Neutrophil (primary cell): ENCODE measurements at regions not wholly inside any gene's neighbourhood (a gene's known extent, or its start where the extent isn't known, plus 50 kb on each side); places are given as distances from the start of the nearest gene placed in this dataset.

Experiments
- H3K27ac ChIP-seq: fragments of 200-600 bp; sonication (generic); 2 replicates; pipeline ENCODE4 v1.5.1; 2016; ENCODE audit warnings: mild to moderate bottlenecking, moderate library complexity
- H3K27me3 ChIP-seq: fragments of 200-600 bp; sonication (generic); 2 replicates; pipeline ENCODE4 v1.6.0; 2016; ENCODE audit warnings: mild to moderate bottlenecking
- H3K36me3 ChIP-seq: fragments of 200-600 bp; sonication (generic); 2 replicates; pipeline ENCODE4 v1.5.1; 2017
- H3K4me1 ChIP-seq, 2 experiments: fragments of 200-600 bp in 1 of 2; sonication (generic) in 1 of 2; 1 replicate in 1 of 2; 2 replicates in 1 of 2; pipeline versions ENCODE4 v1.5.1 to v1.6.1; 2013 to 2016; ENCODE audit warnings: low read depth in 1 of 2, low read length in 1 of 2, mild to moderate bottlenecking in 1 of 2, moderate library complexity in 1 of 2; ENCODE audit not compliant: control insufficient read depth in 1 of 2, insufficient read depth in 1 of 2
- H3K4me3 ChIP-seq, 2 experiments: fragments of 200-600 bp in 1 of 2; sonication (generic) in 1 of 2; 1 replicate in 1 of 2; 2 replicates in 1 of 2; pipeline ENCODE4 v1.5.1; 2013 to 2016; ENCODE audit warnings: low read depth in 1 of 2, low read length in 1 of 2, mild to moderate bottlenecking in 1 of 2, moderate library complexity in 1 of 2
- H3K9me3 ChIP-seq: fragments of 200-600 bp; sonication (generic); 2 replicates; pipeline ENCODE4 v1.5.1; 2016
- TF ChIP-seq, protein P1 (sequence below): fragments of 200-600 bp; sonication (generic); IDR thresholded peaks from 2 replicates; pipeline ENCODE4 v1.5.1; 2016; ENCODE audit warnings: antibody characterized with exemption

- Histone ChIP-seq H3K9me3 (no peaks in the 10 kb centered on the region), H3K36me3 (no peaks in the 10 kb centered on the region), H3K4me1 (no peaks in the 10 kb centered on the region), H3K4me3 (no peak overlapping the region), H3K27me3 (no peaks in the 10 kb centered on the region), H3K27ac (no peak overlapping the region)
- TF ChIP-seq, protein P1, sequence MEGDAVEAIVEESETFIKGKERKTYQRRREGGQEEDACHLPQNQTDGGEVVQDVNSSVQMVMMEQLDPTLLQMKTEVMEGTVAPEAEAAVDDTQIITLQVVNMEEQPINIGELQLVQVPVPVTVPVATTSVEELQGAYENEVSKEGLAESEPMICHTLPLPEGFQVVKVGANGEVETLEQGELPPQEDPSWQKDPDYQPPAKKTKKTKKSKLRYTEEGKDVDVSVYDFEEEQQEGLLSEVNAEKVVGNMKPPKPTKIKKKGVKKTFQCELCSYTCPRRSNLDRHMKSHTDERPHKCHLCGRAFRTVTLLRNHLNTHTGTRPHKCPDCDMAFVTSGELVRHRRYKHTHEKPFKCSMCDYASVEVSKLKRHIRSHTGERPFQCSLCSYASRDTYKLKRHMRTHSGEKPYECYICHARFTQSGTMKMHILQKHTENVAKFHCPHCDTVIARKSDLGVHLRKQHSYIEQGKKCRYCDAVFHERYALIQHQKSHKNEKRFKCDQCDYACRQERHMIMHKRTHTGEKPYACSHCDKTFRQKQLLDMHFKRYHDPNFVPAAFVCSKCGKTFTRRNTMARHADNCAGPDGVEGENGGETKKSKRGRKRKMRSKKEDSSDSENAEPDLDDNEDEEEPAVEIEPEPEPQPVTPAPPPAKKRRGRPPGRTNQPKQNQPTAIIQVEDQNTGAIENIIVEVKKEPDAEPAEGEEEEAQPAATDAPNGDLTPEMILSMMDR: no peak
Measured at GRCh38 chr12:127253797-127254327, 1013.1 kb upstream of the TMEM132C start.

DNA sequence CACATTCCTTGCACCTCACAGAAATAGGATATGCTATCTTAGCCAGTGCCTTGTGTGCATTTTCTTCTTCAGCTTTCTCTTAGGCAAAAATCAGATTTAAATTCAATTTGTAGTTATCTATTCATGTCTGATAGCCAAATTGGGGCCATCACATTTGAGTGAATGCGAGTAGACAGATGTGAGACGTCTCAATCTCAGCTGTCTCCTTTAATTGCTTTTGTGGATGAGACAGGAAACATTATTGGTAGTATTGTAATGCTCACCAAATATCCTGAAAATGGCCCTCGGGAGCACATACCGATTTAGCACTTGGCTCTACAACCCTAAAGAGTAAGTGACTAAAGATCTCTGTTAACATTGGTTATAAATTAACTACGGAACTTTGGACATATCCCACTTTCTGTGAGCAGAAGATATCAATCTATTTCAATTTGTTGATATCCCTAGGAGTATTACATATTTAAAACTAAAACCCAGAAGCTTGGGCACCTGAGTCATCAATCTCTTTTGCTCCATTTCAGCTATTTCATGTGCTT is 1012.5 kb upstream of the TMEM132C start:
- Histone ChIP-seq H3K4me1 (no peaks in the 10 kb centered on the region), H3K4me3 (no peak overlapping the region)

DNA sequence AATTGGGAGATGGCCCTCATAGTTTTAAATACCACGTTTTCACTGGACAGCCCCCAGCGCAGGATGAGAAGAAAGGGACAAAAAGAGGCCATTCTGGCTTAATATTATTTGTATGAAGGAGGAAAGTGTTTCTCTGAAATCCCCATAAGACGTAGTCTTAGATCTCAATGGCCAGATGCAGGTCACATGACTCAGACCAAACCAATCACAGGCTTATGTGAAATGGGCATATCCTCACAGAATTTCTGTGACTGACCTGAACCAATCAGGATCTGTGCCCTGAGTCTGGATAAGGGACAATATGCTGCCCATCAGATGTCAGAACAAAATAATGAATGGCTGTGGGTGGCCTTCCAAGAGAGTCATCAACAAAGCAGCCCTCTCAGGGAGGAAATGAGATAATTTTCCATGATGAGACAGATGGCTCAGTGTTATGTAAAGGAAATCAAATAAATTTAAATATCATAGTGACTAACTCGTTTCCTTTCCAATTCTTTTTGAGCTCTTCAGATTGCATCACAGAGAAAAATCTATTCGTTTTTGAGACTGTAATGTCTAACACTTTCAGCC is 1009.5 kb upstream of the TMEM132C start:
- TF ChIP-seq, protein P1: no peak
- Histone ChIP-seq H3K27me3 (no peaks in the 10 kb centered on the region), H3K9me3 (no peaks in the 10 kb centered on the region), H3K4me1 (no peaks in the 10 kb centered on the region), H3K36me3 (no peaks in the 10 kb centered on the region), H3K27ac (no peak overlapping the region), H3K4me3 (no peak overlapping the region)

More for the DNA sequence above, 1012.5 kb upstream of the TMEM132C start:
- Histone ChIP-seq H3K27ac (no peak overlapping the region), H3K9me3 (no peaks in the 10 kb centered on the region), H3K27me3 (no peaks in the 10 kb centered on the region), H3K36me3 (no peaks in the 10 kb centered on the region)
- TF ChIP-seq, protein P1: no peak

- Histone ChIP-seq H3K36me3 (no peaks in the 10 kb centered on the region), H3K27ac (no peak overlapping the region), H3K4me3 (no peak overlapping the region), H3K27me3 (no peaks in the 10 kb centered on the region), H3K9me3 (no peaks in the 10 kb centered on the region), H3K4me1 (no peaks in the 10 kb centered on the region)
- TF ChIP-seq, protein P1: no peak
Measured at GRCh38 chr12:127260531-127260930, 1006.4 kb upstream of the TMEM132C start.

DNA sequence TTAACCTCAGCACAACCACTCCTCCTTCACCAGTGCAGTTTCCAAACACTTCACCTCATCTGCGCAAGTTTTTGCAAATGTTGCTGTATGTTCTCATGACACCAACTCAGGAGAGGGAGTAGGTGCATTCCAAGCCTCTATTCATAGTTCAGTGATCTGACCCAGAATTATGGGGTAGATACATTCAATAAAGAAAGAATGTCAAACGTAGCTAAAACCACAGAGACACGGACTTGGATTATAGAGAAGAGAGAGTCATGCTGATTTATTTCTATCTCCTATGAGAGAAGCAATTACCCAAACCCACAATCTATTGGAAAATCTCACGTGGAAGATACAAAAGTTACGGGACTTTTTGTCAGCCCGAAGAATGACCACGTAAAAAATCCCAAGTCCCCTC is 1006.0 kb upstream of the TMEM132C start:
- TF ChIP-seq, protein P1: no peak
- no peak overlapping the region for H3K4me3 ChIP-seq
- H3K4me1 ChIP-seq: no peaks in the 10 kb centered on the region
- no peak overlapping the region for H3K27ac ChIP-seq
- no peaks in the 10 kb centered on the region for H3K36me3 ChIP-seq
- no peaks in the 10 kb centered on the region for H3K27me3 ChIP-seq
- no peaks in the 10 kb centered on the region for H3K9me3 ChIP-seq
